Small intestine (tissue), 7 donors: ENCODE measurements at regions not wholly inside any gene's neighbourhood (a gene's known extent, or its start where the extent isn't known, plus 50 kb on each side); places are given as distances from the start of the nearest gene placed in this dataset.

Experiments used
- DNase-seq, 2 donors: peaks; one replicate each; pipeline versions ENCODE4 v3.0.0 to v3.0.0-alpha.2; 2013
- FAIRE-seq: peaks from 2 replicates; lab custom pipeline; 2012; peaks lifted over from hg19 to GRCh38; lab: Jason Lieb, UNC
- H3K27ac ChIP-seq, 3 donors: one replicate each; pipeline ENCODE4 v1.5.1; 2013; ENCODE audit warnings: low read length in 2 of 3, mild to moderate bottlenecking in 2 of 3, control low read depth in 1 of 3, inconsistent platforms in 1 of 3, low read depth in 1 of 3, moderate library complexity in 1 of 3
- H3K27me3 ChIP-seq, 3 donors: one replicate each; pipeline ENCODE4 v1.6.1; 2013; ENCODE audit warnings: low read length in 3 of 3, inconsistent platforms in 1 of 3; ENCODE audit not compliant: control insufficient read depth in 3 of 3, insufficient read depth in 3 of 3
- H3K36me3 ChIP-seq, 3 donors: one replicate each; pipeline ENCODE4 v1.6.1; 2013; ENCODE audit warnings: low read length in 3 of 3, inconsistent platforms in 1 of 3, low read depth in 1 of 3, mild to moderate bottlenecking in 1 of 3, moderate library complexity in 1 of 3; ENCODE audit not compliant: control insufficient read depth in 3 of 3, insufficient read depth in 2 of 3
- H3K4me1 ChIP-seq, 3 donors: one replicate each; pipeline ENCODE4 v1.6.1; 2013; ENCODE audit warnings: low read length in 2 of 3, inconsistent platforms in 1 of 3, low read depth in 1 of 3, mild to moderate bottlenecking in 1 of 3, moderate library complexity in 1 of 3; ENCODE audit not compliant: control insufficient read depth in 3 of 3, insufficient read depth in 2 of 3
- H3K4me3 ChIP-seq, 3 donors: one replicate each; pipeline ENCODE4 v1.5.1; 2013; ENCODE audit warnings: low read length in 3 of 3, control low read depth in 1 of 3, inconsistent platforms in 1 of 3, low read depth in 1 of 3, mild to moderate bottlenecking in 1 of 3, moderate library complexity in 1 of 3
- H3K9me3 ChIP-seq, 2 donors: one replicate each; pipeline ENCODE4 v1.6.1; 2013; ENCODE audit warnings: low read depth in 1 of 2, low read length in 1 of 2; ENCODE audit not compliant: control insufficient read depth in 2 of 2, insufficient read depth in 1 of 2
- WGBS, 3 donors: extraction: QIAGEN DNeasy Blood & Tissue Kit; methylation state at CpG; one replicate each; pipeline ENCODE4 v1.1.7; 2013; 5-methylcytosine and 5-hydroxymethylcytosine counted together
- donor health status: healthy with polysubstance abuse.
- donor health status: control.
- donor health status: control.
- donor health status: Bipolar disorder and iron deficiency.
- donor health status: healthy.

DNA sequence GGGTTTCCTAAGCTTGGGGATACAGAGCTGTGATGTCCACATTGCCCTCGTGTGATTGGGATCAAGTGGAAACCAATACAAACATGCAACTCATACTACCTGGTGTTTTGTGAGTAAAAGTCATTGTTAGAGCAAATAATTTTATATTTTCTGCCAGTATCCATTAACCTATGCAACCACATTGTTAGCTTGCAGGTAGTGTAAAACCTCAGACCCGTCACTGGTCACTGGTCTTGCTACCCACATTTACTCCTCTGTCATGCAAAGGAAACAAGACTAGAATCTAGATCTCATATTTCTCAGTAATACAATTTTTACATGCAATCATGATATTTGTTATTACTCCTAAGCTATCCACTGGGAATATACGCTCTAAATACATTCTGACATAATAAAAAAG is 324.3 kb upstream of the NDST4 start:
- H3K27me3 ChIP-seq: no peaks in the 10 kb centered on the region
- H3K9me3 ChIP-seq: no peaks in the 10 kb centered on the region
- H3K4me3 ChIP-seq: no peak overlapping the region
- H3K27ac ChIP-seq: no peak overlapping the region
- WGBS, 3 donors: 70 to 87% (median 81%) methylated on average over 3 of the region's 3 CpGs
- H3K36me3 ChIP-seq: no peaks in the 10 kb centered on the region
- FAIRE-seq (no peak), DNase-seq (no peak)
- no peaks in the 10 kb centered on the region for H3K4me1 ChIP-seq

DNA sequence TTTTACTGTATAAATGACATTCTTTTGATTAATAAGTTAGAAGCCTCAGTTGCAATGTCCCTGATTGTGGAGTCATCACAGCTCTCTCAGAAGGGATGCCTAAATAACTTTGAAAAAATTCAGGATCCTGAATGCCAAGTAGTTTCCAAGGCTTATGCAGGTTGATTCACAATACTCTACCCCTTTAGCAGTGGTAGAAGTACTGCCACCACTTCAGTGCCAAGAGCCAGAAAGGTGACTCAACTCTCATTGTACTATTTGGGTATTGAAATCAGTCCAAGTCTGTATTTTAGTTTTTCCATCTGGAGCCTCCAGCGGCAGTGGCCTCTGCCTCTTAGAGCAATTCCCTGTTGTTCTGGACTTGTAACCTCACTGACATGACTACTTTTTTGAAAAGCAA is 320.1 kb upstream of the NDST4 start:
- FAIRE-seq (no peak), DNase-seq (no peak)
- H3K27ac ChIP-seq: no peak overlapping the region
- no peak overlapping the region for H3K4me3 ChIP-seq
- no peaks in the 10 kb centered on the region for H3K27me3 ChIP-seq
- WGBS, 3 donors: 56 to 83% (median 83%) methylated on average over 1 of the region's 1 CpG
- no peaks in the 10 kb centered on the region for H3K36me3 ChIP-seq
- H3K9me3 ChIP-seq: no peaks in the 10 kb centered on the region
- H3K4me1 ChIP-seq: no peaks in the 10 kb centered on the region

DNA sequence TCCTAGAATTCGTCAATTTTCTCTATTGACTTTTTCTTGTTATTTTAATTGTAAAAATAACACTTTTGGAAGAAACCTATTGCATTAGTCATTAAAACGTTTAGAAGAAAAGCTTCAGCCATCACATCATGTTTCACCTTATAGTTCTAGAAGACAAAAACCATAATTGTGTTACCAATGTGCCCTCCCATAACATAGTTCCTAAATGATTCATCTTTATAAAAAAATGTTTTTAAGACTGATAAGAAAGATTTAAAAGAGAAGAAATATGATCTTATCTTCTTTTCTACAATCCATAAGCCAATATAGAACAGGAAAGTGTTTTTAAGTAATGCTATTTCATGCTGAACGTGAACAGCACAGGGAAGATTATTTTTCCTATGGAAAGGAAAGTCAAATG is 316.6 kb upstream of the NDST4 start:
- H3K9me3 ChIP-seq: no peaks in the 10 kb centered on the region

DNA sequence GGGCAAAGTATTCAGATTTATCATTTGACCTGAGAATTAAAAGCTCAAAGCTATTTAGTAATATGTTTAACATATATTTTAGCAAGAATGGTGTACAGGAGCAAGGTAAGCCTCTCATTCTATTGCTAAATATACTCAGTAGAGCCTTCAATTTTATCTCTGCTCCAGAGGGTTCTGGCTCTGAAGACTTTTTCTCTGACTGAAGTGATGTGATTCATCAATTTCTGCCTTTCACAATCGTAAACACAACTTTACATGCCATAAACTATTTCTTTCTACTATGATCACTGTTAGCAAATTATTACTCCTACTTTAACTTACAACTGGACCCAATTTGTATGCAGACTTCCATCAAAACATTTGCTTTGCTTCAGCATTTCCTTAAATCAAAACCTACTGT is 315.0 kb upstream of the NDST4 start:
- no peak overlapping the region for H3K27ac ChIP-seq
- H3K36me3 ChIP-seq: no peaks in the 10 kb centered on the region
- H3K4me3 ChIP-seq: no peak overlapping the region
- H3K9me3 ChIP-seq: no peaks in the 10 kb centered on the region
- no peak for DNase-seq
- no peaks in the 10 kb centered on the region for H3K27me3 ChIP-seq
- WGBS, 3 donors: 36 to 46% (median 40%) methylated on average over 1 of the region's 1 CpG
- FAIRE-seq: no peak
- H3K4me1 ChIP-seq: no peaks in the 10 kb centered on the region

More for the DNA sequence above, 316.6 kb upstream of the NDST4 start:
- 70 to 78% (median 74%) methylated on average over 3 of the region's 3 CpGs for WGBS, 3 donors
- Histone ChIP-seq H3K36me3 (no peaks in the 10 kb centered on the region), H3K4me1 (no peaks in the 10 kb centered on the region), H3K27me3 (no peaks in the 10 kb centered on the region), H3K27ac (no peak overlapping the region), H3K4me3 (no peak overlapping the region)
- FAIRE-seq (no peak), DNase-seq (no peak)

DNA sequence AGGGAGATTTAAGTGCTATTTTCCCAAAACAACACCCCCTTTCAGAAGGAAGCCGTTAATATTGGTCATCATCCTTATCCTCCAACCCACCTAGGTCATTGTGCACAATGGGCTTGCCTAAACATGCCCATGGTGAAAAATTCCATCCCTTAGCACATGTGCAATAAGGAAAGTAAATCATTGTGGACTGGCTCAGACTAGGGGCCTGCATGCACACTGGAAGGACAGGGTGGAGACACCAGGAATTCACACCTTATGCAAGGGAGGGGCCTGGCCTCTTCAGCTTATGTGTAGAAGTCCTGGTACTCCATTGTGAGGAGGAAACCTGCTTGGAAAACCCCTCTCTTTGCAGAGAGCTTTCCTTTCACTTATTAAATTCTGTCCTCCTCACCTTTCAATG is 311.4 kb upstream of the NDST4 start:
- no peak overlapping the region for H3K27ac ChIP-seq
- no peaks in the 10 kb centered on the region for H3K9me3 ChIP-seq
- H3K36me3 ChIP-seq: no peaks in the 10 kb centered on the region
- no peak overlapping the region for H3K4me3 ChIP-seq
- no peaks in the 10 kb centered on the region for H3K27me3 ChIP-seq
- WGBS, 3 donors: 48 to 62% (median 58%) methylated on average over 1 of the region's 1 CpG
- DNase-seq (no peak), FAIRE-seq (no peak)
- no peaks in the 10 kb centered on the region for H3K4me1 ChIP-seq

DNA sequence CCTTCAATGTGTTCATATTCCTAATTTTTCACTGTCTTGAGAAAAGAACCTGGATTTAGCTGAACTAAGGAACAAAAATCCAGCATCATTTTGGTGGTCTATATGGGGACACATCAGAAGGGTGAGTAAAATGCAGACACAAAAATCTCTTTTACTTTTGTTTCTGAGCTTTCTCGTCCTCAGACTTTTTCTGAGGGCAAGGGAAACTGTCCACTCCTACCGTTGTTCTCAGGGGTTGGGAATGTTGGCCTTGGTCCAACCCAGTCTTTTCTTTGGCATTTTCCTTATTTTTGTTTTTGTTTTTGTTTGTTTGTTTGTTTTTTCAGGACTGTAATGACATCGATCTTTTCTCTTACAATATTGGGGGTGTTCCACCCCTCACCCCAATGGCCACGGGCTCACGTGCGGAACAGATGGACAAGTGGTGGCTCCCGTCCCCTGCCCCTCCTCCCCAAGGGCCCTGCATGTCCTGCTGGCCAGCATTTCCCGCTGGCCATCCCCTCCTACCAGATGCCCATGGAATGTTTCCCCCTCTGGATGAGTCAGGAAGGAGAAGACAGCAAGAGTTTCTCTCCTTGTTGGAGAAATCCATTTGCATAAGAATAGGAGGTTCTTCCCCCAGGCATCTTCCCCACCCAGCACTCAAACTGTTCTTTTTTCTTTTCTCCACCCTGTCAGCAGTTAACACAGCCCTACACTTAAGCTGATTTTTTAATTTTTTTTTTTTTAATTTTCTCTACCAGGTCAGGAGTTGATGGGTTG is 305.4 kb upstream of the NDST4 start:
- FAIRE-seq (no peak), DNase-seq (no peak)
- 69 to 83% (median 74%) methylated on average over 8 of the region's 8 CpGs for WGBS, 3 donors
- Histone ChIP-seq H3K9me3 (no peaks in the 10 kb centered on the region), H3K4me3 (no peak overlapping the region), H3K36me3 (no peaks in the 10 kb centered on the region), H3K27me3 (no peaks in the 10 kb centered on the region), H3K4me1 (no peaks in the 10 kb centered on the region), H3K27ac (no peak overlapping the region)

DNA sequence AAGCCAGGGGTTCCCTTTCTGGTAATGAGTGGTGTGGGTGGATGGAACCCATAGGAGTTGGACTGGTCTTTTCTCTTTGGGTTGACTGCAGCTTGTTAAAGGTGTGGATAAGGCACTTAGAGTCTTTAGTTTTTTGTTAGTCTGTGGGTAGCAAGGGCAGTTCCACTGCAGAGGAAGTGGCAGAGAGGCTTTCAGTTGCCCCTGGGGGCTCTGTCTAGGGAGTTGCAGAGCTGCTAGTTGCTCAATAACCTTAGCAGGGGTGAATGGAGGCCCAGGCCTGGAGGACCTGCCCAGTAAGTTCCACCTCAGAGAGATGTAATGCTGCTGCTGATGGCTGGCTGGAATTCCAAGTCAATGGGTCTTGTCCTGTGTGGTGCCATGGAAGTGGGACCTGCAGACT is 282.6 kb upstream of the NDST4 start:
- DNase-seq: no peak
- H3K27me3 ChIP-seq: no peaks in the 10 kb centered on the region
- no peak overlapping the region for H3K4me3 ChIP-seq
- no peak for FAIRE-seq
- H3K9me3 ChIP-seq: no peaks in the 10 kb centered on the region
- H3K27ac ChIP-seq: no peak overlapping the region
- no peaks in the 10 kb centered on the region for H3K36me3 ChIP-seq
- H3K4me1 ChIP-seq: no peaks in the 10 kb centered on the region

DNA sequence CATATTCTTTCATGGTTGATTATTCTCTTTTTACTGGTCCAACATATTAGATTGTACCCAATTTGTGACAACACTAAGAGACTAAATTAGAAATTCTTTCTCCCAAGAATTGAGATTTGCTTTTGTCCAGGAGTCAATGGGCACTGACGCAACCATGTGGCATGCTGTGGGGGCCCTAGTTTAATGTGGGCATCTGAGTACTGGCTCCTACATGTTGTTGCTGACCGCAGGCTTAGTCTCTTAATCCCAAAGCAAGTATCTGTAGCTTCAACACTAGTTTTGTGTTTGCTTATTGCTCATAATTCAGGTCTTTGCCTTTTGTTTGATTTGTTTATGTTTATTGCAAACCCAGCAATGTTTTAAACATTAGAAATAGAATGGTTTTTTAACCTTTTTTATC is 263.4 kb upstream of the NDST4 start:
- Histone ChIP-seq H3K4me3 (no peak overlapping the region), H3K27me3 (no peaks in the 10 kb centered on the region), H3K27ac (no peak overlapping the region), H3K36me3 (no peaks in the 10 kb centered on the region), H3K4me1 (no peaks in the 10 kb centered on the region), H3K9me3 (no peaks in the 10 kb centered on the region)
- 58 to 86% (median 82%) methylated on average over 2 of the region's 2 CpGs for WGBS, 3 donors
- no peak for DNase-seq
- FAIRE-seq: no peak

DNA sequence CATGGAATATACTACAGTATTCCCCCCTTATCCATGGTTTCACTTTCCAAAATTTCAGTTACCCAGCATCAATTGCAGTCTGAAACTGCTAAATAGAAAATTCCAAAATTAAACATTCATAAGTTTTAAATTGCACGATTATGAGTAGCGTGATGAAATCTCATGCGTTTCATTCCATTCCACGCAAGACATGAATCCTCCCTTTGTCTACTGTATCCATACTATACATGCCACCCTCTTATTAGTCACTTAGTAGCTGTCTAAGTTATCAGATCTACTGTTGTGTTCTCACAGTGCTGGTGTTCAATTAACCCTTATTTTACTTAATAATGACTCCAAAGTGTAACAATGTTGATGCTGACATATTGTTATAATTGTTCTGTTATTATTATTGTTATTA is 261.2 kb upstream of the NDST4 start:
- Histone ChIP-seq H3K27me3 (no peaks in the 10 kb centered on the region), H3K9me3 (no peaks in the 10 kb centered on the region), H3K27ac (no peak overlapping the region), H3K4me3 (no peak overlapping the region), H3K4me1 (no peaks in the 10 kb centered on the region), H3K36me3 (no peaks in the 10 kb centered on the region)
- 93 to 97% (median 93%) methylated on average over 4 of the region's 4 CpGs for WGBS, 3 donors
- DNase-seq: no peak
- no peak for FAIRE-seq
